Kidney tubule cell (primary cell): ENCODE measurements at regions not wholly inside any gene's neighbourhood (a gene's known extent, or its start where the extent isn't known, plus 50 kb on each side); places are given as distances from the start of the nearest gene placed in this dataset.
"Not testable (repeated sequence)": the region's sequence is repeated elsewhere in the genome, so short reads cannot be mapped to it uniquely, and the experiment has no call there.

Experiments used
- DNase-seq: peaks from one replicate; pipeline ENCODE4 v3.0.0-alpha.2; 2018; ENCODE audit warnings: low spot score

GRCh38 chr1:201726700-201727099 is 102.3 kb upstream of the IPO9 start:
- DNase-seq: no peak

GRCh38 chr1:201728731-201729130 is 100.2 kb upstream of the IPO9 start:
- DNase-seq: no peak

GRCh38 chr1:201729973-201730608 is 98.9 kb upstream of the IPO9 start:
- no peak for DNase-seq

GRCh38 chr1:201730611-201731010 is 98.3 kb upstream of the IPO9 start:
- DNase-seq: no peak

- DNase-seq: no peak
Measured at GRCh38 chr1:201731142-201731541, 97.8 kb upstream of the IPO9 start.

- DNase-seq: no peak
Measured at GRCh38 chr1:201731592-201731991, 97.4 kb upstream of the IPO9 start.

- DNase-seq: peak; percentile 39
Measured at GRCh38 chr1:201732351-201732750, 96.6 kb upstream of the IPO9 start.

GRCh38 chr1:201734221-201734620 is 94.7 kb upstream of the IPO9 start:
- DNase-seq: not testable (repeated sequence)

- no peak for DNase-seq
Measured at GRCh38 chr1:201734786-201735185, 94.2 kb upstream of the IPO9 start.

- DNase-seq: no peak
Measured at GRCh38 chr1:201736707-201737320, 92.1 kb upstream of the IPO9 start.

GRCh38 chr1:201737352-201738060 is 91.5 kb upstream of the IPO9 start:
- DNase-seq: no peak

GRCh38 chr1:201739080-201739479 is 89.9 kb upstream of the IPO9 start:
- DNase-seq: no peak

- DNase-seq: peak; percentile 82
Measured at GRCh38 chr1:201739492-201740085, 89.4 kb upstream of the IPO9 start.

- no peak for DNase-seq
Measured at GRCh38 chr1:201740086-201740541, 88.8 kb upstream of the IPO9 start.

- no peak for DNase-seq
Measured at GRCh38 chr1:201740670-201741111, 88.3 kb upstream of the IPO9 start.

GRCh38 chr1:201741763-201742342 is 87.1 kb upstream of the IPO9 start:
- no peak for DNase-seq

GRCh38 chr1:201742476-201742875 is 86.5 kb upstream of the IPO9 start:
- no peak for DNase-seq

GRCh38 chr1:201742955-201743805 is 85.8 kb upstream of the IPO9 start:
- no peak for DNase-seq

- DNase-seq: no peak
Measured at GRCh38 chr1:201745023-201745422, 83.9 kb upstream of the IPO9 start.

GRCh38 chr1:201746156-201746555 is 82.8 kb upstream of the IPO9 start:
- no peak for DNase-seq

GRCh38 chr1:201747261-201747660 is 81.7 kb upstream of the IPO9 start:
- DNase-seq: no peak

- peak; percentile 88 for DNase-seq
Measured at GRCh38 chr1:201748335-201748734, 80.6 kb upstream of the IPO9 start.
